ENCODE measurements at regions not wholly inside any gene's neighbourhood (a gene's known extent, or its start where the extent isn't known, plus 50 kb on each side); places are given as distances from the start of the nearest gene placed in this dataset.

- no peak overlapping the region for H2AFZ ChIP-seq (ENCODE audit: low read length)
- no peaks in the 10 kb centered on the region for H4K20me1 ChIP-seq (ENCODE audit: insufficient read depth, low read length)
- FAIRE-seq (no peak), ATAC-seq (no peak), DNase-seq (ENCODE audit: low spot score) (no peak)
- ChIA-PET CTCF (ENCODE audit: low intra/inter-chr PET ratio, low total read pairs) (no interaction called here), POLR2A (no interaction called here)
- H3K36me3 ChIP-seq (replicated peaks in 1 of 2; ENCODE audit: control insufficient read depth in 1 of 2, insufficient read depth in 2 of 2, low read length in 2 of 2) = no peaks in the 10 kb centered on the region
- TF ChIP-seq KLF11 (CRISPR knock-in tag; IDR thresholded peaks at IDR 0.05) = no peak
- no peak for TF ChIP-seq NPAS2 (CRISPR knock-in tag; IDR thresholded peaks at IDR 0.05; ENCODE audit: borderline replicate concordance)
- TF ChIP-seq ZNF652 (CRISPR knock-in tag; IDR thresholded peaks at IDR 0.05; ENCODE audit: borderline replicate concordance, low read depth) = no peak
- no peak for TF ChIP-seq SNAPC2 (CRISPR knock-in tag; IDR thresholded peaks at IDR 0.05)
- TF ChIP-seq MBD4 (IDR thresholded peaks at IDR 0.05; ENCODE audit: borderline replicate concordance, low read length) = no peak
- no peak for TF ChIP-seq ZNF589 (CRISPR knock-in tag; conservative IDR thresholded peaks at IDR 0.05)
- no peak for TF ChIP-seq MAFK (conservative IDR thresholded peaks at IDR 0.05 in 1 of 2, IDR thresholded peaks at IDR 0.05 in 1 of 2; ENCODE audit: low read length in 2 of 2)
- H3K4me2 ChIP-seq (ENCODE audit: low read depth, low read length) = no peak overlapping the region
- H3K4me1 ChIP-seq (ENCODE audit: insufficient read depth, low read length) = peaks cover 10% of the 10 kb centered on the region; the same call in 1 of the 2 replicates
- intact Hi-C loops (cut with micrococcal nuclease; ENCODE audit: unreplicated experiment) = no loop called here
- no TSS peak for BruUV-seq (replicated peaks)
- H3K9me3 ChIP-seq (ENCODE audit: low read length) = no peaks in the 10 kb centered on the region
- H3K9ac ChIP-seq (ENCODE audit: insufficient read depth, low read depth, low read length) = no peak overlapping the region
- H3K27ac ChIP-seq (ENCODE audit: extremely low read length, insufficient read depth, low read length) = no peak overlapping the region
- in situ Hi-C loops (cut with HindIII; ENCODE audit: extremely low pct_ligation_motif_present, low pct_unique_long_range_greater_than_20kb) = no loop called here
- H3K27me3 ChIP-seq (ENCODE audit: control insufficient read depth in 1 of 2, insufficient read depth in 2 of 2, low read length in 2 of 2) = 0 out of 5 replicates have a peak, but pooled peaks cover 0 to 1% of the 10 kb centered on the region in 2 experiments
- WGBS (ENCODE audit: low lambda C conversion rate) = 30% methylated on average over 1 of the region's 1 CpG
- no peak overlapping the region for H3K4me3 ChIP-seq (replicated peaks in 1 of 3; ENCODE audit: insufficient read depth in 1 of 3, low read depth in 2 of 3, low read length in 3 of 3)
- H3K79me2 ChIP-seq (ENCODE audit: insufficient read depth, low read length) = no peaks in the 10 kb centered on the region
Observed at GRCh38 chr11:112318661-112319060, 58.0 kb upstream of the PLET1 start.

GRCh38 chr11:112320668-112321067, 60.0 kb upstream of the PLET1 start:
- H3K4me1 ChIP-seq (ENCODE audit: insufficient read depth, low read length) = peaks cover 10% of the 10 kb centered on the region; the same call in 1 of the 2 replicates
- no peak for FAIRE-seq
- TF ChIP-seq NONO (IDR thresholded peaks at IDR 0.05) = no peak
- no peak for TF ChIP-seq NONO (CRISPR knock-in tag; conservative IDR thresholded peaks at IDR 0.05)
- TF ChIP-seq LCORL (IDR thresholded peaks at IDR 0.05) = peak; percentile 46; the same call in 1 of the 2 replicates
- TF ChIP-seq LCORL (CRISPR knock-in tag; IDR thresholded peaks at IDR 0.05) = no peak
- TF ChIP-seq RXRB (CRISPR knock-in tag; IDR thresholded peaks at IDR 0.05; ENCODE audit: borderline replicate concordance) = no peak
- no peaks in the 10 kb centered on the region for H3K9me3 ChIP-seq (ENCODE audit: low read length)
- ATAC-seq = peak; percentile 69
- H3K27me3 ChIP-seq (ENCODE audit: control insufficient read depth in 1 of 2, insufficient read depth in 2 of 2, low read length in 2 of 2) = 0 out of 5 replicates have a peak, but pooled peaks cover 0 to 1% of the 10 kb centered on the region in 2 experiments
- no peak overlapping the region for H3K4me2 ChIP-seq (ENCODE audit: low read depth, low read length)
- BruUV-seq (replicated peaks) = no TSS peak
- H4K20me1 ChIP-seq (ENCODE audit: insufficient read depth, low read length) = no peaks in the 10 kb centered on the region
- ChIA-PET POLR2A (no interaction called here), CTCF (ENCODE audit: low intra/inter-chr PET ratio, low total read pairs) (no interaction called here)
- H3K27ac ChIP-seq (ENCODE audit: extremely low read length, insufficient read depth, low read length) = no peak overlapping the region
- in situ Hi-C loops (cut with HindIII; ENCODE audit: extremely low pct_ligation_motif_present, low pct_unique_long_range_greater_than_20kb) (no loop called here), intact Hi-C loops (cut with micrococcal nuclease; ENCODE audit: unreplicated experiment) (no loop called here)
- H2AFZ ChIP-seq (ENCODE audit: low read length) = no peak overlapping the region
- no peak overlapping the region for H3K4me3 ChIP-seq (replicated peaks in 1 of 3; ENCODE audit: insufficient read depth in 1 of 3, low read depth in 2 of 3, low read length in 3 of 3)
- WGBS (ENCODE audit: low lambda C conversion rate) = 14% methylated on average over 5 of the region's 5 CpGs
- H3K9ac ChIP-seq (ENCODE audit: insufficient read depth, low read depth, low read length) = no peak overlapping the region
- DNase-seq (ENCODE audit: low spot score) = peak; percentile 32
- no peaks in the 10 kb centered on the region for H3K79me2 ChIP-seq (ENCODE audit: insufficient read depth, low read length)
- no peaks in the 10 kb centered on the region for H3K36me3 ChIP-seq (replicated peaks in 1 of 2; ENCODE audit: control insufficient read depth in 1 of 2, insufficient read depth in 2 of 2, low read length in 2 of 2)

Data from HepG2 (cell line).